ENCODE measurements at regions not wholly inside any gene's neighbourhood (a gene's known extent, or its start where the extent isn't known, plus 50 kb on each side); places are given as distances from the start of the nearest gene placed in this dataset.

DNA sequence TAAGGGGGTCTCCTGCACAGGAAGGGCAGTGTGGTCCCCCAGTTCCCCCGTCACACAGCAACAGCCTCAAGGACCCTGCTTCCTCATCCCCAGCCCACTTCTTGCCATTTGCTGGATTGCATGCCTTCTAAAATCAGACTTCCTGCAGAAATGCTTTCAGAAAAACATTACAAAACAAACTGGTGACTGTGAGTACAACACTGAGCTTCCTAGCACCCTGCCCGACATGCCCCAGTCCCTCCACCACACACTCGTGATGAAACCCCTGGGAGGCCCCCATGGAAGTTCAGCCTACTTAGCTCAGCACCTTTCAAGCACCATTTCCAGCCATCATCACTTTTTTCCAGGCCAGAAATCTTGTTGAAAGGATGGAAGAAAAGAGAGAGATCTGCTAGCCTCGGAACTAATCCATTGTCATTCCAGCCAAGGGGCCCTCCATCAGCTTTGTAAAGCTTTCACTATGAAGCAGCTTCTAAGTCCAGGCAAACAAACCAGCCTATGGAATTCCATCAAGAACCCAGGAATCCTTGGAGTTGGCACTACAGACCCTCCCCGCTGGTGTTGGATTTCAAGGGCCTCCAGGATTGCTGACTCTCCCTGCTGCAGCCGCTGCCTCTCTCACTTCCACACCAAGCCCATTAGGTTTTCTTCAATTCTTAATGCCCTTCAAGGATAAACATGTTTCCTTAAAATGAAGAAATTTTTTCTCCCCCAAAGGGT is 114.6 kb downstream of the C5orf15 start:
- no peak for TF ChIP-seq CTCF (IDR thresholded peaks at IDR 0.05)
- TF ChIP-seq POLR2A (IDR thresholded peaks at IDR 0.05) = no peak

All from adrenal gland (tissue), 5 donors.